ENCODE measurements at regions not wholly inside any gene's neighbourhood (a gene's known extent, or its start where the extent isn't known, plus 50 kb on each side); places are given as distances from the start of the nearest gene placed in this dataset.

DNA sequence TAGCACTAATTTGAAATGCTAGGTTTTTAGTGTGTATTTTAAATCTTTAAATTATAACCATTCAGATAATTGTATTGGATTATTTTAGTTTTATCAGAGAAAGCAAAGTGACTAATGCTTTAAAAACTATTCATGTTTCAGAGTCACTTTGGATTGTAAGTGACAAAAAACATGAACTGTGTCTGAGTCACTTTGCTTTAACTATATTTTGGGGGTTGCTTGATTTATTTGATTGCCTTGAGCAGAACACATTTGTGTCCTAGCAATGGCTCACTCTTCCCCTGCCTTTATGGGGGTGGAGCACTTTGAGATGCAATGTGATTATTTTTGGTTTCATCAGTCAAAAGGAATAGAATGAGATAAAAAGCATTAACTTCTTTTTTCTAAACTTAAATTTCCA lies 188.4 kb upstream of the ARX start:
- Histone ChIP-seq H3K9me3 (no peaks in the 10 kb centered on the region), H3K27ac (no peak overlapping the region), H3K4me1 (ENCODE audit: control insufficient read depth in 1 of 2, insufficient read depth in 1 of 2, low read depth in 1 of 2, low read length in 1 of 2) (no peaks in the 10 kb centered on the region), H3K4me3 (ENCODE audit: low read depth in 1 of 2, low read length in 1 of 2) (no peak overlapping the region), H3K36me3 (no peaks in the 10 kb centered on the region), H3K27me3 (no peaks in the 10 kb centered on the region)
- TF ChIP-seq, protein P1, sequence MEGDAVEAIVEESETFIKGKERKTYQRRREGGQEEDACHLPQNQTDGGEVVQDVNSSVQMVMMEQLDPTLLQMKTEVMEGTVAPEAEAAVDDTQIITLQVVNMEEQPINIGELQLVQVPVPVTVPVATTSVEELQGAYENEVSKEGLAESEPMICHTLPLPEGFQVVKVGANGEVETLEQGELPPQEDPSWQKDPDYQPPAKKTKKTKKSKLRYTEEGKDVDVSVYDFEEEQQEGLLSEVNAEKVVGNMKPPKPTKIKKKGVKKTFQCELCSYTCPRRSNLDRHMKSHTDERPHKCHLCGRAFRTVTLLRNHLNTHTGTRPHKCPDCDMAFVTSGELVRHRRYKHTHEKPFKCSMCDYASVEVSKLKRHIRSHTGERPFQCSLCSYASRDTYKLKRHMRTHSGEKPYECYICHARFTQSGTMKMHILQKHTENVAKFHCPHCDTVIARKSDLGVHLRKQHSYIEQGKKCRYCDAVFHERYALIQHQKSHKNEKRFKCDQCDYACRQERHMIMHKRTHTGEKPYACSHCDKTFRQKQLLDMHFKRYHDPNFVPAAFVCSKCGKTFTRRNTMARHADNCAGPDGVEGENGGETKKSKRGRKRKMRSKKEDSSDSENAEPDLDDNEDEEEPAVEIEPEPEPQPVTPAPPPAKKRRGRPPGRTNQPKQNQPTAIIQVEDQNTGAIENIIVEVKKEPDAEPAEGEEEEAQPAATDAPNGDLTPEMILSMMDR (IDR thresholded peaks at IDR 0.05): no peak

DNA sequence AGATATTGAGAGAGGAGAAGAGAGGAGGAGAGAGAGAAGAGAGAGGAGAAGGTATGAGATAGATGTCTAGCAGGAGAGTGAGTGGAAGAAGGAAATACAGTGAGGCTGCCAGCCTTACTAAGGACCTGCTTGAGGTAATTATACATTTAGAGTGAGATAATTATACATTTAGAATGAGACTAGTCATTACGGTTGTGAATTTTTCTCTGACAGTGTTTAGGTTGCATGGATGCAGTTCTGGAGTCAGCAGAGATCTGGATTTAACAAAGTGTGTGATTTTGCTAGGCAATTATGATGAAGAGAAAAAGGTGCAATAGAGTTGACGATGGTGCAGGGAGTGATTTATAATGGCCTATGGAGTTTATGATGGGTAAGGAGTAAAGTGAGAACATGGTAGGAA lies 187.1 kb upstream of the ARX start:
- Histone ChIP-seq H3K9me3 (no peaks in the 10 kb centered on the region), H3K4me1 (ENCODE audit: control insufficient read depth in 1 of 2, insufficient read depth in 1 of 2, low read depth in 1 of 2, low read length in 1 of 2) (no peaks in the 10 kb centered on the region), H3K36me3 (no peaks in the 10 kb centered on the region), H3K27me3 (no peaks in the 10 kb centered on the region), H3K4me3 (ENCODE audit: low read depth in 1 of 2, low read length in 1 of 2) (no peak overlapping the region), H3K27ac (no peak overlapping the region)
- TF ChIP-seq, protein P1 (IDR thresholded peaks at IDR 0.05): no peak

DNA sequence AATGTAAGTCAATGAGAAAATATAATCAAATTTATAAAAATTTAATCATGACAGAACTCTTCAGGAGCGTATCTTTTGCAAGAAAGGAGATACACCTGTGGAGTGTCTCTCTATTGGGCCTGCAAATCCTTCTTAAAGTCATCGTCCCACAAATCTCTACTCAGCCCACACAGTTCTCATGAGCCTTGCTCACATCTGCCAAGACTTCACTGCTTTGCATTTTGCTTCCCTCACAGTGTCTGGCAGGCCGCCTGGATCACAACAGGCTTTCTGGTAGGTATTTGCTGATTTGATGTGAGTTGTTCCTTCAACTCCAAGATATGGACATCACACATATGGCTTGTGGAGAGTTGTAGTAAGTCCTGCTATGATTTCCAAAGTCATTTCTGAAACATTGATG lies 183.1 kb upstream of the ARX start:
- H3K27me3 ChIP-seq: no peaks in the 10 kb centered on the region
- no peaks in the 10 kb centered on the region for H3K4me1 ChIP-seq (ENCODE audit: control insufficient read depth in 1 of 2, insufficient read depth in 1 of 2, low read depth in 1 of 2, low read length in 1 of 2)
- H3K9me3 ChIP-seq: no peaks in the 10 kb centered on the region
- no peaks in the 10 kb centered on the region for H3K36me3 ChIP-seq
- no peak overlapping the region for H3K27ac ChIP-seq
- H3K4me3 ChIP-seq (ENCODE audit: low read depth in 1 of 2, low read length in 1 of 2): no peak overlapping the region
- TF ChIP-seq, protein P1 (IDR thresholded peaks at IDR 0.05): no peak

DNA sequence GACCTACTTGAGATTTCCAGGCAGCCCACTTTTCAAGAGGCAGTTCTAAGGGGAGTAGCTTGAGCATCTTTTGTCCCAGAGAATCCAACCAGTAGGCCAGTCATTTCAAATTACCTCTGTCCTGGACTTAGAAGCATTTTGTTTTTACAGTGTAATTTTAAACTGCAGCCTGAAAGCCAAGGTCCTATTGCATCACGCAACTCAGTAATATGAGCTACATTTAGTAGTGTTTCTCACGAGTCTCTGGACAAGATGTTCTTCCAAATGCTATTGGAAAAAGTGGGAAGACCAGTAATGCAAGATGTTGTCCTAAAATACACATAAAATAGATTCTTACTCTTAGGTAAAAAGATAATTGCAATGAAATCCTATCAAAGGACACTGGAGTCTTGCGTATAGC lies 182.5 kb upstream of the ARX start:
- Histone ChIP-seq H3K4me1 (ENCODE audit: control insufficient read depth in 1 of 2, insufficient read depth in 1 of 2, low read depth in 1 of 2, low read length in 1 of 2) (no peaks in the 10 kb centered on the region), H3K27ac (no peak overlapping the region), H3K36me3 (no peaks in the 10 kb centered on the region), H3K9me3 (no peaks in the 10 kb centered on the region), H3K4me3 (ENCODE audit: low read depth in 1 of 2, low read length in 1 of 2) (no peak overlapping the region), H3K27me3 (no peaks in the 10 kb centered on the region)
- TF ChIP-seq, protein P1 (IDR thresholded peaks at IDR 0.05): no peak

DNA sequence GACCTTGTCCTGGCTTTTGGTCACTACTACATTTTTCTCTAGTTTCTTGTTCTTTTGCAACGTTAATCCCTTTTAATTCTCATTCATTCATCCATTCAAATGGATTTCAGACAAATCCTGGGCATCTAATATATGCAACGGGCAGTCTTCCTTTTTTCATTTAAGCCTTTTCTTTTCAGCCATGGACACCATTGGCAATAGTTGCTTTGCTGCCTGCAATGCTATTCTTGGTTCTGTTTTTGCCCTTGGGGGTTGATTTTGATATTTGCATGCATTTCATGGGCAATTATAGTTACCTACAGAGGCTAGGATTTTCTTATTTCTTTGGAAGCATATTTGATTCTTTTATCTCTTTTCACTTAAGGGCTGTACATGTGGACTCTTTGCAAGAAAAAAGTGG lies 180.5 kb upstream of the ARX start:
- Histone ChIP-seq H3K9me3 (no peaks in the 10 kb centered on the region), H3K27ac (no peak overlapping the region), H3K27me3 (no peaks in the 10 kb centered on the region), H3K36me3 (no peaks in the 10 kb centered on the region), H3K4me1 (ENCODE audit: control insufficient read depth in 1 of 2, insufficient read depth in 1 of 2, low read depth in 1 of 2, low read length in 1 of 2) (no peaks in the 10 kb centered on the region), H3K4me3 (ENCODE audit: low read depth in 1 of 2, low read length in 1 of 2) (no peak overlapping the region)
- TF ChIP-seq, protein P1 (IDR thresholded peaks at IDR 0.05): no peak

DNA sequence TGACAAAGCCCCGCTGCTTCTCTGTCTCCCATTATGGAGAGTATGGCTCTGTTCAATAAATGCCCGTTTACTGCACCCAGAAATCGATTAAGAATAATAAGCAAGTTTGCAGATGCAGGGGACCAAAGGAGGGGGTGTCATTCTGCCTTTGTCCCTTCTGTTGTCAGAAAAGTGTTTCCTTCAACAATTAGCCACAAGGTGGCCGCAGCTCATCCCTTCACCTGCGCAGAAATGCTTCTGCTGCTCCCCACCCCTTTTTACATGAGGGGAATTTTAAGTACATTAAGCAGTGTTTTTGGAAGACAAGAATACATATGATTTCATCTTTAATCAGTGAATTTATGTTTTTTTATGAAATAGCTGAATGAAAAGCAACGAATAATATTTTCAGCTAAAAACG lies 175.6 kb upstream of the ARX start:
- Histone ChIP-seq H3K4me1 (ENCODE audit: control insufficient read depth in 1 of 2, insufficient read depth in 1 of 2, low read depth in 1 of 2, low read length in 1 of 2) (no peaks in the 10 kb centered on the region), H3K36me3 (no peaks in the 10 kb centered on the region), H3K27ac (no peak overlapping the region), H3K27me3 (no peaks in the 10 kb centered on the region), H3K4me3 (ENCODE audit: low read depth in 1 of 2, low read length in 1 of 2) (no peak overlapping the region), H3K9me3 (no peaks in the 10 kb centered on the region)
- TF ChIP-seq, protein P1 (IDR thresholded peaks at IDR 0.05): no peak
